Neural cell (in vitro differentiated cells): ENCODE measurements at regions not wholly inside any gene's neighbourhood (a gene's known extent, or its start where the extent isn't known, plus 50 kb on each side); places are given as distances from the start of the nearest gene placed in this dataset.

Experiments
- H2AFZ ChIP-seq: fragments of 200-600, 300-800 bp; sonication (generic), shearing (Covaris generic); 2 replicates; pipeline ENCODE4 v1.6.0; 2014; ENCODE audit warnings: low read depth, mild to moderate bottlenecking, antibody characterized with exemption, low read length, moderate library complexity
- H3F3A ChIP-seq: fragments of 200-600 bp; shearing (Covaris generic); 2 replicates; pipeline ENCODE4 v1.6.1; 2016; ENCODE audit warnings: mild to moderate bottlenecking, moderate library complexity, mixed read lengths, antibody characterized with exemption, low read length; ENCODE audit not compliant: insufficient read depth, poor library complexity, severe bottlenecking
- H3K27ac ChIP-seq: fragments of 200-600, 300-800 bp; sonication (generic), shearing (Covaris generic); 2 replicates; pipeline ENCODE4 v1.5.1; 2014; ENCODE audit warnings: mild to moderate bottlenecking, low read length, moderate library complexity
- H3K27me3 ChIP-seq: fragments of 300-800, 200-600 bp; sonication (generic), shearing (Covaris generic); 2 replicates; pipeline ENCODE4 v1.6.0; 2014; ENCODE audit warnings: mild to moderate bottlenecking, low read depth, low read length, moderate library complexity; ENCODE audit not compliant: insufficient read depth
- H3K36me3 ChIP-seq: fragments of 300-800, 200-600 bp; sonication (generic), shearing (Covaris generic); 2 replicates; pipeline ENCODE4 v1.5.1; 2014; ENCODE audit warnings: mild to moderate bottlenecking, antibody characterized with exemption, low read length, moderate library complexity; ENCODE audit not compliant: insufficient read depth
- H3K4me2 ChIP-seq: fragments of 300-800, 200-600 bp; sonication (generic), shearing (Covaris generic); 2 replicates; pipeline ENCODE4 v1.6.0; 2014; ENCODE audit warnings: mild to moderate bottlenecking, low read length
- H3K4me3 ChIP-seq: fragments of 300-800, 200-600 bp; sonication (generic), shearing (Covaris generic); 2 replicates; pipeline ENCODE4 v1.5.1; 2014; ENCODE audit warnings: mild to moderate bottlenecking, low read length, moderate library complexity
- H3K79me2 ChIP-seq: fragments of 200-600 bp; shearing (Covaris generic); replicated peaks from 2 replicates; pipeline ENCODE4 v1.6.0; 2014; ENCODE audit warnings: mild to moderate bottlenecking, low read length, moderate library complexity; ENCODE audit not compliant: insufficient read depth
- H3K9ac ChIP-seq: fragments of 300-800, 200-600 bp; sonication (generic), shearing (Covaris generic); 2 replicates; pipeline ENCODE4 v1.6.1; 2016; ENCODE audit warnings: mild to moderate bottlenecking, low read length, mixed read lengths
- H3K9me2 ChIP-seq: fragments of 200-600 bp; shearing (Covaris generic); 2 replicates; pipeline ENCODE4 v1.6.1; 2016; ENCODE audit warnings: mild to moderate bottlenecking, low read length, mixed read lengths; ENCODE audit not compliant: insufficient read depth
- H3K9me3 ChIP-seq: fragments of 200-600, 300-800 bp; sonication (generic), shearing (Covaris generic); 2 replicates; pipeline ENCODE4 v1.6.1; 2016; ENCODE audit warnings: mild to moderate bottlenecking, mixed run types, low read length, moderate library complexity, mixed read lengths
- H4K20me1 ChIP-seq: fragments of 200-600 bp; shearing (Covaris generic); 2 replicates; pipeline ENCODE4 v1.6.1; 2016; ENCODE audit warnings: mild to moderate bottlenecking, mixed run types; ENCODE audit not compliant: insufficient read depth
- CTCF ChIP-seq: fragments of 450-650 bp; IDR thresholded peaks from 2 replicates; pipeline ENCODE4 v1.5.1; 2014; ENCODE audit warnings: antibody characterized with exemption, mild to moderate bottlenecking, moderate library complexity; ENCODE audit not compliant: poor library complexity, severe bottlenecking
- EP300 ChIP-seq: fragments of 450-650 bp; conservative IDR thresholded peaks from 2 replicates; pipeline ENCODE4 v1.6.1; 2014; ENCODE audit warnings: antibody characterized with exemption, mild to moderate bottlenecking, moderate library complexity; ENCODE audit not compliant: poor library complexity, severe bottlenecking
- EZH2 ChIP-seq: fragments of 200-600, 300-800 bp; shearing (Covaris generic), sonication (generic); IDR thresholded peaks from 2 replicates; pipeline ENCODE4 v1.6.1; 2014; ENCODE audit warnings: antibody characterized with exemption, low read length, borderline replicate concordance, mild to moderate bottlenecking; ENCODE audit not compliant: insufficient read depth, poor library complexity, severe bottlenecking
- MXI1 ChIP-seq: fragments of 450-650 bp; conservative IDR thresholded peaks from 2 replicates; pipeline ENCODE4 v1.6.1; 2014; ENCODE audit warnings: antibody characterized with exemption, mild to moderate bottlenecking; ENCODE audit not compliant: poor library complexity, severe bottlenecking
- POLR2AphosphoS5 ChIP-seq: IDR thresholded peaks from 2 replicates; pipeline ENCODE4 v1.6.1; 2012
- RAD21 ChIP-seq: fragments of 450-650 bp; conservative IDR thresholded peaks from 2 replicates; pipeline ENCODE4 v1.6.1; 2014; ENCODE audit warnings: antibody characterized with exemption, mild to moderate bottlenecking, moderate library complexity
- REST ChIP-seq: IDR thresholded peaks from 2 replicates; pipeline ENCODE4 v1.6.1; 2012; ENCODE audit warnings: borderline replicate concordance
- SMC3 ChIP-seq: fragments of 450-650 bp; conservative IDR thresholded peaks from 2 replicates; pipeline ENCODE4 v1.6.1; 2014; ENCODE audit warnings: antibody characterized with exemption, mild to moderate bottlenecking, moderate library complexity; ENCODE audit not compliant: poor library complexity
- TAF1 ChIP-seq: IDR thresholded peaks from 2 replicates; pipeline ENCODE4 v1.6.1; 2012; ENCODE audit warnings: low read depth

GRCh38 chr18:76046221-76046620 is 448.8 kb downstream of the ZNF516 start:
- no peak for TF ChIP-seq RAD21
- no peak for TF ChIP-seq REST
- TF ChIP-seq SMC3, result no peak
- Histone ChIP-seq H3K4me2 (no peak overlapping the region), H3K79me2 (no peaks in the 10 kb centered on the region), H3F3A (no peaks in the 10 kb centered on the region), H3K9me2 (no peaks in the 10 kb centered on the region), H3K36me3 (no peaks in the 10 kb centered on the region), H3K27me3 (no peaks in the 10 kb centered on the region), H3K9ac (no peak overlapping the region), H4K20me1 (no peaks in the 10 kb centered on the region), H3K9me3 (no peaks in the 10 kb centered on the region), H3K27ac (no peak overlapping the region), H2AFZ (no peak overlapping the region), H3K4me3 (no peak overlapping the region)

GRCh38 chr18:76042511-76042910 is 452.5 kb downstream of the ZNF516 start:
- Histone ChIP-seq H3K4me2 (no peak overlapping the region), H3K9me2 (no peaks in the 10 kb centered on the region), H3K36me3 (no peaks in the 10 kb centered on the region), H3K79me2 (no peaks in the 10 kb centered on the region), H3F3A (no peaks in the 10 kb centered on the region), H3K27me3 (no peaks in the 10 kb centered on the region), H3K9me3 (no peaks in the 10 kb centered on the region), H4K20me1 (no peaks in the 10 kb centered on the region), H2AFZ (no peak overlapping the region), H3K27ac (no peak overlapping the region), H3K4me3 (no peak overlapping the region), H3K9ac (no peak overlapping the region)
- no peak for TF ChIP-seq POLR2AphosphoS5
- no peak for TF ChIP-seq EP300
- no peak for TF ChIP-seq CTCF

DNA sequence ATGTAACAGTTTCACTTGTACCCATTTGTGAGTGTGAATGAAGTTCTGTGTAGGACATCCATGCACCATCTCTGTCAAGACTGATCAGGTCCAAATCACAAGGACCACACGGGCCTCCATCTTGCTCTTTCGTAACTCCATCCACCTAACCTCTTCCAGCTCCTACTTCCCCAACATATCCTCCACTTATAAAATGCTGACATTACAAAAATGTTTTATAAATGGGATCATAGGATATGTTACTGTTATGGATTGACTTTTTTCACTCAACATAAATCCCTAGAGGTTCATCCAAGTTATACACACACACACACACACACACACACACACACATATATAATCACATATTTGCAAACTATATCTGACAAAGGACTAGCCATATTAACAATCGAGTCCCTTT is 476.8 kb downstream of the ZNF516 start:
- H3K9me2 ChIP-seq, result no peaks in the 10 kb centered on the region
- H3K79me2 ChIP-seq, result no peaks in the 10 kb centered on the region
- no peak overlapping the region for H3K27ac ChIP-seq
- no peak overlapping the region for H3K4me3 ChIP-seq
- no peaks in the 10 kb centered on the region for H3F3A ChIP-seq
- no peak overlapping the region for H2AFZ ChIP-seq
- H3K9ac ChIP-seq, result no peak overlapping the region
- peaks cover 3% of the 10 kb centered on the region for H3K9me3 ChIP-seq
- no peak overlapping the region for H3K4me2 ChIP-seq
- no peaks in the 10 kb centered on the region for H4K20me1 ChIP-seq
- H3K27me3 ChIP-seq, result no peaks in the 10 kb centered on the region
- TF ChIP-seq SMC3 (no peak), TAF1 (no peak), POLR2AphosphoS5 (no peak), EZH2 (no peak), REST (no peak), MXI1 (no peak), RAD21 (no peak), CTCF (no peak), EP300 (no peak)
- no peaks in the 10 kb centered on the region for H3K36me3 ChIP-seq
